Stomach (tissue), 4 donors: ENCODE measurements at regions not wholly inside any gene's neighbourhood (a gene's known extent, or its start where the extent isn't known, plus 50 kb on each side); places are given as distances from the start of the nearest gene placed in this dataset.

Experiments used
- CTCF ChIP-seq, 7 experiments: fragments of 450-650 bp in 4 of 7; fragments of 200-600 bp in 3 of 7; sonication (generic) in 3 of 7; IDR thresholded peaks; one replicate each; pipeline ENCODE4 v1.5.1; 2016 to 2019; ENCODE audit warnings: antibody characterized with exemption in 7 of 7, control low read depth in 2 of 7, mild to moderate bottlenecking in 1 of 7
- EP300 ChIP-seq: sonication (generic); formaldehyde crosslinking; IDR thresholded peaks from one replicate; pipeline ENCODE4 v1.6.1; 2017; ENCODE audit warnings: antibody characterized with exemption
- POLR2A ChIP-seq, 4 donors: fragments of 450-650 bp; IDR thresholded peaks; one replicate each; pipeline ENCODE4 v1.6.1; 2016; ENCODE audit warnings: antibody characterized with exemption in 4 of 4, control low read depth in 2 of 4, mild to moderate bottlenecking in 1 of 4, moderate library complexity in 1 of 4
- POLR2AphosphoS5 ChIP-seq, 3 donors: sonication (generic); formaldehyde crosslinking; IDR thresholded peaks; one replicate each; pipeline ENCODE4 v1.6.1; 2016; ENCODE audit warnings: antibody characterized with exemption in 3 of 3

DNA sequence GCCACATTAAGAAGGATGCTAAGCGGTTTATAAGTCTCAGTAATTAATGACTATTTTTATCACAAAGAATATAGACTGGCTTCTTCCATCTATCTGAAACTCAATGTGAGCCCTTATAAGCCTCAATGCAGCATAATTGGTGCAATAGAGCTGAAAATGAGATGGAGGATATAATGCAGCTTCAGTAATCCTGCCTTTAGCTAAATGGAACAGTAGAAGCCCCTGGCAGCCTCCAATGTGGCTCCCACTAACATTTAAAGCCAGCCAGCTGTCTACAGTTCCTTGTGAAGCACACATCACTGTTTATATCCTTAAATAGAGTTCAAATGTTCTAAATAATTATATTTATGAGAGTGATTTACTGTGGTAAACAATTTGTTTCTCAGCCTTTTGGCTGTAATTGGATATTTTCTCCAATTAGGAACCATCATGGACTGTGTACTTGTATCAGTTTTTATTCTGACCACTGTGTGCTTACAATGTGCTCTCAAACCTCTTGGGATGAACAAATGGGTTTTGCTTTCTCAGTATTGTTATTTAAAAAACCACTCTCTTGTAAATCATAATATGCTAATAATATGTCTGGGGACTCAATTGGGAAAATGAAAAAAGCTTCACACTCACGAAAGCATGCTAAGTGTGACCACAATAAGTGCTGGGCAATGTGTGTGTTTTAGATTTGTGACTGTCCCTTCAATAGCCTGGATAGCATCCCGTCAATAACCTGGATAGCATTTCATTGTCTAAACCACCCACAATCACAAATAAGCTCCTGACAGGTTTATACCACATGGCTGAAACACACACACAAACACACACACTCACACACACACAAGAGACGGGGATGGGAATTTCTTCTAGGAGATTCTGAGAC is 366.6 kb downstream of the GBE1 start:
- TF ChIP-seq CTCF (IDR thresholded peaks at IDR 0.05), result no peak
- TF ChIP-seq EP300, result no peak
- TF ChIP-seq POLR2AphosphoS5 (IDR thresholded peaks at IDR 0.05), result no peak
- TF ChIP-seq POLR2A (IDR thresholded peaks at IDR 0.05), result no peak
